Esophagus squamous epithelium (tissue), 4 donors: ENCODE measurements at regions not wholly inside any gene's neighbourhood (a gene's known extent, or its start where the extent isn't known, plus 50 kb on each side); places are given as distances from the start of the nearest gene placed in this dataset.

Experiments used
- POLR2A ChIP-seq, 4 donors: fragments of 450-650 bp; IDR thresholded peaks; one replicate each; pipeline ENCODE4 v1.6.1; 2017; ENCODE audit warnings: antibody characterized with exemption in 4 of 4, mild to moderate bottlenecking in 4 of 4, moderate library complexity in 3 of 4
- TF ChIP-seq, protein P1 (sequence below), 6 experiments: fragments of 450-650 bp in 4 of 6; fragments of 200-600 bp in 2 of 6; sonication (generic) in 2 of 6; IDR thresholded peaks; one replicate each; pipeline ENCODE4 v1.5.1; 2016 to 2019; ENCODE audit warnings: antibody characterized with exemption in 6 of 6, mild to moderate bottlenecking in 4 of 6, moderate library complexity in 4 of 6

DNA sequence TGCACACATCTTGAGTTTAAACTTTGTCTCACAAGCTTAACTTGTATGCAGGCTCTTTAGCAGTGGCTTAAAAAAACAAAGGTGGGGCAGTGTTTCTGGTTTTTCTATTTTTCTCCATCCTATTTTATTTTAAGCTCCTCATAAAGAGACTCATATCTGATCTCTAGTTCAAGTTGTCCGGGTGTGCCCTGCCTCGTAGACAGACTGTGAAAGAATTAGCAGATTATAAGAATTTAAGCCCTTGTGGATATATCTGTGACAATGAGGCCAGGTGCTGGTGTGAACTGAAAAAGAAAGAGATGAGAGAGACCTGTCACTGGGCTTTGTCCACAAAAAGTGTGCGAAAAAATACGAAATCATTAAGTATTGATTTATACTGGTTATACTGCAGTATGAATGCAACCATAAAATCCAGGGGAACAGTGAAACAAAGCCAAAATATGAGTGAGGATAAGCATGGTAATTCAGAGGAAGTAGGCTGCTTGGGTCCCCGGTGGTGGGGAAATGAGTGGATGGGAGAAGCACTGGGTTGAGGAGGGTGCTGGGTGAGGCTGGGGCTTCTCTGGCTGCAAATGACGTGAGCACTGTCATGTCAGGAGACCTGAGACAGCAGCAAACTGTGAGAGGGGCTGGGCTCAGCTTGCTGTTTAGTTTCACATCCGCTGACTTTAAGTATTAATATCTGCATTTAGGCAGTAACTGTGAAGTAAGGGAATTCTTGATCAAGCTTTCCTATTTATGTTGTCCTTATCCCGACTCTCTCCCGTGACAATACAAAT is 179.7 kb upstream of the ANKRD55 start:
- TF ChIP-seq, protein P1, sequence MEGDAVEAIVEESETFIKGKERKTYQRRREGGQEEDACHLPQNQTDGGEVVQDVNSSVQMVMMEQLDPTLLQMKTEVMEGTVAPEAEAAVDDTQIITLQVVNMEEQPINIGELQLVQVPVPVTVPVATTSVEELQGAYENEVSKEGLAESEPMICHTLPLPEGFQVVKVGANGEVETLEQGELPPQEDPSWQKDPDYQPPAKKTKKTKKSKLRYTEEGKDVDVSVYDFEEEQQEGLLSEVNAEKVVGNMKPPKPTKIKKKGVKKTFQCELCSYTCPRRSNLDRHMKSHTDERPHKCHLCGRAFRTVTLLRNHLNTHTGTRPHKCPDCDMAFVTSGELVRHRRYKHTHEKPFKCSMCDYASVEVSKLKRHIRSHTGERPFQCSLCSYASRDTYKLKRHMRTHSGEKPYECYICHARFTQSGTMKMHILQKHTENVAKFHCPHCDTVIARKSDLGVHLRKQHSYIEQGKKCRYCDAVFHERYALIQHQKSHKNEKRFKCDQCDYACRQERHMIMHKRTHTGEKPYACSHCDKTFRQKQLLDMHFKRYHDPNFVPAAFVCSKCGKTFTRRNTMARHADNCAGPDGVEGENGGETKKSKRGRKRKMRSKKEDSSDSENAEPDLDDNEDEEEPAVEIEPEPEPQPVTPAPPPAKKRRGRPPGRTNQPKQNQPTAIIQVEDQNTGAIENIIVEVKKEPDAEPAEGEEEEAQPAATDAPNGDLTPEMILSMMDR (IDR thresholded peaks at IDR 0.05): no peak
- no peak for TF ChIP-seq POLR2A (IDR thresholded peaks at IDR 0.05)
